ENCODE measurements at regions not wholly inside any gene's neighbourhood (a gene's known extent, or its start where the extent isn't known, plus 50 kb on each side); places are given as distances from the start of the nearest gene placed in this dataset.

DNA sequence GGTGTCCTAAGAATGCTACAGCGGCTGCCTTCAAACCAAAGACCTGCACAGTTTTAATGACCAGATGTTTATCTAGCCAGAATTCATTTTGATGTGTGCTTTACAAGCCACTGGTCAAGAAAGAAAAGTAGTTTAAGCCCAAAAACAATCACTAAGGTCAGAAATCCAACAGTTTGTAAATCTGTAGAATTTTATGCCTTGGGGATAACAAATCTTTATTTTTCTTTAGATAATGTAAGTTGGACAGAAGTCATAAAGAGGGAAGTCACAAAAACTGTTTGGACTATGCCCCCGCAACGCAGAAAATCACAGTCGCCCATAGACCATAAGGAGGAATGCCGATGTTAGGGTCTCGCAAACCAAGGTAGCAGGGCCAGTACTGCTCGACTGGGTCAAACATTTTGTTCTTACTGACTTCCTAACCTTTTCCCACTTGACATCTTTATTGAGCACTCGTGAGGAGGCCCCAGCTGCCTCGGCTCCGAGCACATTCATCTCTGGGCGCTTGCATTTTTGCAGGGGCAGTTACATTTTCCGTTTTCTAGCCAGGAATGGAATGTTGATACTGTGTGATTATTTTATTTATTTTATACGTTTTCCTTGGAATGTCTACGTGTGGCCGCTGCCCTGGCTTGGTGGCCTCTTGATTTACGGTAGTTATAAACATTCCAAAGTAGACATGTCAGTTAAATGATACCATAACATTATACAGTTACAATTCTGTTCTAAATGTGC lies 56.7 kb upstream of the APCDD1L start:
- Histone ChIP-seq H2AFZ (ENCODE audit: low read depth, low read length) (no peak overlapping the region), H4K20me1 (ENCODE audit: insufficient read depth, low read length) (peaks cover 3% of the 10 kb centered on the region; the same call in 1 of the 2 replicates), H3K79me2 (ENCODE audit: insufficient read depth, low read length) (no peaks in the 10 kb centered on the region), H3K27me3 (ENCODE audit: insufficient read depth, low read length, poor library complexity) (no peaks in the 10 kb centered on the region), H3K36me3 (ENCODE audit: insufficient read depth, low read length) (no peaks in the 10 kb centered on the region), H3K4me1 (ENCODE audit: insufficient read depth, low read length) (no peaks in the 10 kb centered on the region), H3K4me3 (ENCODE audit: low read depth in 1 of 2, low read length in 2 of 2) (no peak overlapping the region), H3K4me2 (ENCODE audit: insufficient read depth, low read length) (no peak overlapping the region), H3K9ac (ENCODE audit: low read depth, low read length) (no peak overlapping the region), H3K9me3 (ENCODE audit: insufficient read depth, low read length, severe bottlenecking) (no peaks in the 10 kb centered on the region), H3K27ac (ENCODE audit: low read length) (no peak overlapping the region)
- TF ChIP-seq, protein P1, sequence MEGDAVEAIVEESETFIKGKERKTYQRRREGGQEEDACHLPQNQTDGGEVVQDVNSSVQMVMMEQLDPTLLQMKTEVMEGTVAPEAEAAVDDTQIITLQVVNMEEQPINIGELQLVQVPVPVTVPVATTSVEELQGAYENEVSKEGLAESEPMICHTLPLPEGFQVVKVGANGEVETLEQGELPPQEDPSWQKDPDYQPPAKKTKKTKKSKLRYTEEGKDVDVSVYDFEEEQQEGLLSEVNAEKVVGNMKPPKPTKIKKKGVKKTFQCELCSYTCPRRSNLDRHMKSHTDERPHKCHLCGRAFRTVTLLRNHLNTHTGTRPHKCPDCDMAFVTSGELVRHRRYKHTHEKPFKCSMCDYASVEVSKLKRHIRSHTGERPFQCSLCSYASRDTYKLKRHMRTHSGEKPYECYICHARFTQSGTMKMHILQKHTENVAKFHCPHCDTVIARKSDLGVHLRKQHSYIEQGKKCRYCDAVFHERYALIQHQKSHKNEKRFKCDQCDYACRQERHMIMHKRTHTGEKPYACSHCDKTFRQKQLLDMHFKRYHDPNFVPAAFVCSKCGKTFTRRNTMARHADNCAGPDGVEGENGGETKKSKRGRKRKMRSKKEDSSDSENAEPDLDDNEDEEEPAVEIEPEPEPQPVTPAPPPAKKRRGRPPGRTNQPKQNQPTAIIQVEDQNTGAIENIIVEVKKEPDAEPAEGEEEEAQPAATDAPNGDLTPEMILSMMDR (IDR thresholded peaks at IDR 0.05; ENCODE audit: borderline replicate concordance, extremely low read depth, low read length, poor library complexity, severe bottlenecking): no peak
- TF ChIP-seq EZH2 (IDR thresholded peaks at IDR 0.05; ENCODE audit: borderline replicate concordance, low read depth, low read length, severe bottlenecking): no peak
- DNase-seq (no peak), ATAC-seq (ENCODE audit: insufficient read depth, low read depth) (no peak)

DNA sequence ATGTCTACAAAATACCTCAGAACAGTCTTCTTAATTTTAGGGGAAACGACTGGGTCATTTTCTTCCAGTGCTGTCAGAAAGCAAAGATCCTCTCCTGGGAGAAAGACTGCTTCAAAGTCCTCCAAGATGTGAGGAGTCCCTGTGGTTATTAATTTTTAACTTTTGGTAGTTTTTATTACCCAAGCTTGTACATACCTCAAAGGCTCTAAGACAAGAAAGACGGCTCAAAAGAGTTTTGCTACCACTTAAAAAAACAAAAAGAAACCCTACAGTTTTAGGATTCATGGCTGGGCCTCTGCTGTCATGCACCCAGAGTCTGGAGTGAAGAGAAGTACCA lies 56.1 kb upstream of the APCDD1L start:
- Histone ChIP-seq H3K9ac (ENCODE audit: low read depth, low read length) (no peak overlapping the region), H3K4me2 (ENCODE audit: insufficient read depth, low read length) (no peak overlapping the region), H2AFZ (ENCODE audit: low read depth, low read length) (no peak overlapping the region), H4K20me1 (ENCODE audit: insufficient read depth, low read length) (peaks cover 3% of the 10 kb centered on the region; the same call in 1 of the 2 replicates), H3K79me2 (ENCODE audit: insufficient read depth, low read length) (no peaks in the 10 kb centered on the region), H3K4me3 (ENCODE audit: low read depth in 1 of 2, low read length in 2 of 2) (no peak overlapping the region), H3K27ac (ENCODE audit: low read length) (no peak overlapping the region), H3K9me3 (ENCODE audit: insufficient read depth, low read length, severe bottlenecking) (no peaks in the 10 kb centered on the region), H3K27me3 (ENCODE audit: insufficient read depth, low read length, poor library complexity) (no peaks in the 10 kb centered on the region), H3K4me1 (ENCODE audit: insufficient read depth, low read length) (no peaks in the 10 kb centered on the region), H3K36me3 (ENCODE audit: insufficient read depth, low read length) (no peaks in the 10 kb centered on the region)
- DNase-seq: no peak
- ATAC-seq (ENCODE audit: insufficient read depth, low read depth): no peak
- TF ChIP-seq, protein P1 (IDR thresholded peaks at IDR 0.05; ENCODE audit: borderline replicate concordance, extremely low read depth, low read length, poor library complexity, severe bottlenecking): no peak
- TF ChIP-seq EZH2 (IDR thresholded peaks at IDR 0.05; ENCODE audit: borderline replicate concordance, low read depth, low read length, severe bottlenecking): no peak

DNA sequence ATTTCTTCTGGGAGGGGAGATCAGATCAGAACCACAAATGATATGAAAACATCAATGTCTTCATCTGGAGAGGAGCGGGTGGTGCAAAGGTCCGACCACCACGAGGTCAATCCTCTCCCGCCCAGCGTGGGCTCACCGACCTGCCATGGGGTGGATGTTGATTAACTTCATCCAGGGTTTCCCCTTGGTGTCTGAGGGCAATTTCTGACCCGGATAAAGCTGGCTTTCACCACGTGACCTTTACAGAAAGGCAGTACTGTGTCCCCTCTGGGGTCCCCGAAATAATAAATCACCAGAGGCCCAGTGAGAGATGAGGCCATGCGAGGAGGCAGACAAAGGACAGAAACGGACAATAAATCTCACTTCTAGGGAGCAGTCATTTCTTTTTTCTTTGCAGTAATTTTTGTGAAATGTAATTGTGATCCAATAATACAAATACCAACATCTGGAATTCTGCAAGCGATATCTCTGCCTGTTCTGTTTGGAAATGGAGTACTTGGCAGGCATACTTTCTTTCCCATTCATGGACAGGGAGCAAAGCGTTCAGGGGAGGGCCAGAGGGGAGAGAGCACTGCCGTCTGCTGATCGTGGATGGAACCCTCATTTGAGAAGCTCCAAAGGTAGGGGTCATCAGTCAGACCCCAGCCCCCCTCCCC lies 55.1 kb upstream of the APCDD1L start:
- Histone ChIP-seq H3K4me3 (ENCODE audit: low read depth in 1 of 2, low read length in 2 of 2) (no peak overlapping the region), H3K4me2 (ENCODE audit: insufficient read depth, low read length) (no peak overlapping the region), H3K27me3 (ENCODE audit: insufficient read depth, low read length, poor library complexity) (no peaks in the 10 kb centered on the region), H2AFZ (ENCODE audit: low read depth, low read length) (no peak overlapping the region), H3K79me2 (ENCODE audit: insufficient read depth, low read length) (no peaks in the 10 kb centered on the region), H3K4me1 (ENCODE audit: insufficient read depth, low read length) (no peaks in the 10 kb centered on the region), H3K9me3 (ENCODE audit: insufficient read depth, low read length, severe bottlenecking) (no peaks in the 10 kb centered on the region), H4K20me1 (ENCODE audit: insufficient read depth, low read length) (peaks cover 6% of the 10 kb centered on the region; the same call in 1 of the 2 replicates), H3K9ac (ENCODE audit: low read depth, low read length) (no peak overlapping the region), H3K36me3 (ENCODE audit: insufficient read depth, low read length) (no peaks in the 10 kb centered on the region), H3K27ac (ENCODE audit: low read length) (no peak overlapping the region)
- DNase-seq: no peak
- no peak for ATAC-seq (ENCODE audit: insufficient read depth, low read depth)
- no peak for TF ChIP-seq EZH2 (IDR thresholded peaks at IDR 0.05; ENCODE audit: borderline replicate concordance, low read depth, low read length, severe bottlenecking)
- TF ChIP-seq, protein P1 (IDR thresholded peaks at IDR 0.05; ENCODE audit: borderline replicate concordance, extremely low read depth, low read length, poor library complexity, severe bottlenecking): no peak
